Brain microvascular endothelial cell (primary cell): ENCODE measurements at regions not wholly inside any gene's neighbourhood (a gene's known extent, or its start where the extent isn't known, plus 50 kb on each side); places are given as distances from the start of the nearest gene placed in this dataset.

Source experiments
- DNase-seq: peaks from one replicate; pipeline ENCODE4 v3.0.0-alpha.2; 2020
- H3K27ac ChIP-seq: fragments of 250-450 bp; sonication (Bioruptor Pico); 2 replicates; pipeline ENCODE4 v1.5.1; 2020; ENCODE audit warnings: mild to moderate bottlenecking, moderate library complexity
- H3K27me3 ChIP-seq: fragments of 250-450 bp; sonication (Bioruptor Pico); replicated peaks from 2 replicates; pipeline ENCODE4 v1.5.1; 2020; ENCODE audit warnings: mild to moderate bottlenecking
- H3K36me3 ChIP-seq: fragments of 250-450 bp; sonication (Bioruptor Pico); replicated peaks from 2 replicates; pipeline ENCODE4 v1.5.1; 2020; ENCODE audit warnings: mild to moderate bottlenecking
- H3K4me3 ChIP-seq: 2 replicates; pipeline ENCODE4 v1.5.1; 2011; ENCODE audit warnings: low read depth, mild to moderate bottlenecking, control low read depth, low read length, moderate library complexity
- in situ Hi-C: cut with HindIII; loops from 2 replicates; pipeline ENCODE4 v1.10.0; 2017; ENCODE audit warnings: low sequenced_read_pairs, low pct_ligation_motif_present
- TF ChIP-seq, protein P1 (sequence below): IDR thresholded peaks from 2 replicates; pipeline ENCODE4 v1.5.1; 2011; ENCODE audit warnings: low read depth, mild to moderate bottlenecking, moderate library complexity, low read length, control low read depth, inconsistent platforms; ENCODE audit errors: missing control alignments

GRCh38 chr18:30929718-30930117 is 112.8 kb downstream of the DSC3 start:
- H3K36me3 ChIP-seq: no peaks in the 10 kb centered on the region
- TF ChIP-seq, protein P1, sequence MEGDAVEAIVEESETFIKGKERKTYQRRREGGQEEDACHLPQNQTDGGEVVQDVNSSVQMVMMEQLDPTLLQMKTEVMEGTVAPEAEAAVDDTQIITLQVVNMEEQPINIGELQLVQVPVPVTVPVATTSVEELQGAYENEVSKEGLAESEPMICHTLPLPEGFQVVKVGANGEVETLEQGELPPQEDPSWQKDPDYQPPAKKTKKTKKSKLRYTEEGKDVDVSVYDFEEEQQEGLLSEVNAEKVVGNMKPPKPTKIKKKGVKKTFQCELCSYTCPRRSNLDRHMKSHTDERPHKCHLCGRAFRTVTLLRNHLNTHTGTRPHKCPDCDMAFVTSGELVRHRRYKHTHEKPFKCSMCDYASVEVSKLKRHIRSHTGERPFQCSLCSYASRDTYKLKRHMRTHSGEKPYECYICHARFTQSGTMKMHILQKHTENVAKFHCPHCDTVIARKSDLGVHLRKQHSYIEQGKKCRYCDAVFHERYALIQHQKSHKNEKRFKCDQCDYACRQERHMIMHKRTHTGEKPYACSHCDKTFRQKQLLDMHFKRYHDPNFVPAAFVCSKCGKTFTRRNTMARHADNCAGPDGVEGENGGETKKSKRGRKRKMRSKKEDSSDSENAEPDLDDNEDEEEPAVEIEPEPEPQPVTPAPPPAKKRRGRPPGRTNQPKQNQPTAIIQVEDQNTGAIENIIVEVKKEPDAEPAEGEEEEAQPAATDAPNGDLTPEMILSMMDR: no peak
- DNase-seq: no peak
- no peak overlapping the region for H3K27ac ChIP-seq
- in situ Hi-C loops: no loop called here
- H3K27me3 ChIP-seq: no peaks in the 10 kb centered on the region
- H3K4me3 ChIP-seq: no peak overlapping the region

- Histone ChIP-seq H3K36me3 (no peaks in the 10 kb centered on the region), H3K27ac (no peak overlapping the region), H3K4me3 (no peak overlapping the region), H3K27me3 (no peaks in the 10 kb centered on the region)
- in situ Hi-C loops: no loop called here
- no peak for DNase-seq
- TF ChIP-seq, protein P1: no peak
These were observed 113.5 kb downstream of the DSC3 start for GRCh38 chr18:30929065-30929464.

DNA sequence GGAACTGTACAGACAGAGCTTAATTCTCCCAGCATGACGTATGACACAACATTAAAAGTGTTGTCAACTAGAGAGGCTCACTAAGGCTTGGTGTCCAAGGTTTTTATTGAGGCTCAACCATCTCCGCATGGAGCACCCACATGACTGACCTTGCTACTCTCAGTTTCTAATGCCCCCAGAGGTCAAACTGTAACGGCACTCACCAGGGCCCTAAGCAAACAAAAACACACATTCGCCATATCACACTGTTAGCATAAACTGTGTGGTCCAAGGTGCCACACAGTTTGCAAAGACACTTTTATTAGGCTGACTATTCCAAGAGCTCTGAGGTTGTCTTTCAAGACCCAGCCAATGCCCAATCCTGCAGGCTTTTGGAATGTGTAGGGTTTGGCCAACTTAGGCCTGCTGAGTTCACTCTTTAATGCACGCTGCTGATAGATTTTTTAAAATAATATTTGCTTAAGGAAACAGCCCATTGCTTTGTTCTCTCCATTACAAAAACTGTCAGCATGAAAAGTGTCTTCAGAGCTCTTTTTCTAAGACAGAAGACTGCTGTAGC is 114.9 kb downstream of the DSC3 start:
- Histone ChIP-seq H3K27me3 (no peaks in the 10 kb centered on the region), H3K4me3 (no peak overlapping the region), H3K36me3 (no peaks in the 10 kb centered on the region), H3K27ac (no peak overlapping the region)
- in situ Hi-C loops: no loop called here
- DNase-seq: no peak
- TF ChIP-seq, protein P1: no peak

DNA sequence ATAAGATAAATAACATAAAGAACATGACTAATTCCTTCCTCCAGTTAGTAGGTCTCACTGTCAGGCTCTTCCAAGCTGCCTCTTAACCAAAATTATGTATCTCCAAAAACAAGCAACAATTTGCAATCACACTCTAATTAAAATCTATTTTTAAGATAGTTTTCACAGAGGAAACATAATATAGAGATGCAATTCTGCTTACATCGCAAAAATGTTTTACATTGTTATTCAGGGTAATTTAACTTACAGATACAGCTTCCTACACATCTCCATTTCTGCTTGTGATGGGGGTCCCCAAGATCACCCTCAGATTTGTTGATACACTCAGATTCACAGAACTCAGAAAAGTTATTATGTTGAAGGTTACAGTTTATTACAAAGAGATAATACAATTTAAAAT is 115.5 kb downstream of the DSC3 start:
- Histone ChIP-seq H3K36me3 (no peaks in the 10 kb centered on the region), H3K4me3 (no peak overlapping the region), H3K27ac (no peak overlapping the region), H3K27me3 (no peaks in the 10 kb centered on the region)
- DNase-seq: no peak
- TF ChIP-seq, protein P1: no peak
- in situ Hi-C loops: no loop called here

DNA sequence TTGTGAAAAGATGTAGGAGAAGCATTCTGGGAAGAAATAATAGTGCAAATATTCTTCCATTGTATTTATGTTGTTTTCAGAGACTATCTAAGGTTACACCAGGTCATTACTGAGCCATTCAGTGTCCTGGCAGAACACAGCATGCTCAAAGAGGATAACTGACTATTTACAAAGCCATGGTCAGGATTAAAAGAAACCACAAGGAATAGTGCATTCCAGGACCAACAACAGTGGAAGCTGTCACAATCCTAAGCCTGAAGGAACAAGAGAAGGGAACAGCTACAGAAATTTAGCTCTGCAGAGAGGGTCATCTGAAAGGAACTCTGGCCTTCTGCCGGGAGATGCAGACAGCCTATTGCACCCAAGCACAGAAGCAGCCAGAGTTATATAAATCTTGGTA is 116.7 kb downstream of the DSC3 start:
- Histone ChIP-seq H3K36me3 (no peaks in the 10 kb centered on the region), H3K4me3 (no peak overlapping the region), H3K27ac (no peak overlapping the region), H3K27me3 (no peaks in the 10 kb centered on the region)
- in situ Hi-C loops: no loop called here
- TF ChIP-seq, protein P1: no peak
- DNase-seq: no peak

DNA sequence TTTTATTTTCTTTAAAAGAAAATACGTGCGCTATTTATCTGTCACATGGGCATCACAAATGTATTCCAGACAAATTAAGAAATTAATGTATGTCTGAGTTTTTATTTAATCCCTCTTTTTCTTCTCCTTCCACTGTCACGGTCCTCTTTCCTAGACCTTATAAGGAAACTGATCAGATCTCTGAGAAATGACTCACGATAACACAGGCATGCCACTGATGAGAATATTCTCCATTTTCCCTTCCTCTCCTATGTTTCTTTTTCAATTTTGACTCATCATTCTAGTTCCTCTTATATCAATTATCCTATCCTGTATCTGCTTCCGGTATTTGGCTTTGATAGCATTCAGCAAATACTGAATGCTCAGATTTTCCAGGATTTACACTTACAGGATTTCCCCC is 121.8 kb downstream of the DSC3 start:
- no peak for DNase-seq
- no peak overlapping the region for H3K4me3 ChIP-seq
- in situ Hi-C loops: no loop called here
- TF ChIP-seq, protein P1: no peak
- no peaks in the 10 kb centered on the region for H3K27me3 ChIP-seq
- H3K27ac ChIP-seq: no peak overlapping the region
- H3K36me3 ChIP-seq: no peaks in the 10 kb centered on the region
